ENCODE measurements at regions not wholly inside any gene's neighbourhood (a gene's known extent, or its start where the extent isn't known, plus 50 kb on each side); places are given as distances from the start of the nearest gene placed in this dataset.

DNA sequence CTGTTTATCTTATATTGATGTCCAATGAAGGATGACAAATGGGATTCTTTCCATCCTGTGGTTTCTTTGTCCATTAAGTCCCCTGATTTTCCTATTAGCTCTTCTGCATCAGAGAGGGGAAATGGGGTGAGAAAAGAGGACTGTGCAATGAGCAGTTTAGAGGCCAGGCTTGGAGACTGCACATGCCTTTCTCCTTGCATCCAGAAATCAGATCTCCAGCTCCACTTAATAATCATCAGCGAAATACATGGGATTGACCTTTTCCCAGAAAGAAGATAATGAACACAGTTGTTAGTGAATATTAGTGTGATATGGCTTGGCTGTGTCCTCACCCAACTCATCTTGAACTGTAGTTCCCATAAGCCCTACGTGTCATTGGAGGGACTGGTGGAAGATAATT, 697.4 kb downstream of the CBLN2 start:
- Histone ChIP-seq H4K91ac (ENCODE audit: low read depth, low read length) (no peak overlapping the region), H3K27me3 (ENCODE audit: insufficient read depth, low read length) (no peaks in the 10 kb centered on the region), H2AFZ (ENCODE audit: insufficient read depth, low read length, poor library complexity) (no peak overlapping the region), H3K4me3 (ENCODE audit: low read depth, low read length) (no peak overlapping the region), H2AK5ac (ENCODE audit: low read length) (no peak overlapping the region), H2BK12ac (ENCODE audit: low read length) (no peak overlapping the region), H3K4me2 (ENCODE audit: low read length) (no peak overlapping the region), H3K9ac (ENCODE audit: low read length) (no peak overlapping the region), H3K27ac (ENCODE audit: low read depth, low read length) (no peak overlapping the region), H4K12ac (ENCODE audit: low read depth, low read length) (no peak overlapping the region), H3K4ac (ENCODE audit: low read depth, low read length) (no peak overlapping the region), H3K14ac (ENCODE audit: low read length) (no peak overlapping the region), H3K79me2 (ENCODE audit: control insufficient read depth, insufficient read depth, low read length, poor library complexity) (no peaks in the 10 kb centered on the region), H3K9me3 (ENCODE audit: insufficient read depth, low read depth, low read length) (peaks cover 3% of the 10 kb centered on the region), H3K36me3 (ENCODE audit: control insufficient read depth in 1 of 2, insufficient read depth in 2 of 2, low read length in 2 of 2) (no peaks in the 10 kb centered on the region), H3K18ac (ENCODE audit: low read length) (no peak overlapping the region), H4K8ac (ENCODE audit: low read depth, low read length) (no peak overlapping the region), H3K23ac (ENCODE audit: low read length) (no peak overlapping the region), H3K4me1 (ENCODE audit: control insufficient read depth in 1 of 2, insufficient read depth in 2 of 2, low read length in 2 of 2) (no peaks in the 10 kb centered on the region), H2BK5ac (ENCODE audit: low read depth, low read length, poor library complexity) (no peak overlapping the region), H2BK120ac (ENCODE audit: insufficient read depth, low read length, poor library complexity) (no peak overlapping the region), H3K79me1 (ENCODE audit: low read length) (no peaks in the 10 kb centered on the region)
- no CpG with 5 or more reads among the region's 2 CpGs for WGBS (ENCODE audit: extremely low coverage, insufficient coverage, insufficient read length)
- no peak for DNase-seq

DNA sequence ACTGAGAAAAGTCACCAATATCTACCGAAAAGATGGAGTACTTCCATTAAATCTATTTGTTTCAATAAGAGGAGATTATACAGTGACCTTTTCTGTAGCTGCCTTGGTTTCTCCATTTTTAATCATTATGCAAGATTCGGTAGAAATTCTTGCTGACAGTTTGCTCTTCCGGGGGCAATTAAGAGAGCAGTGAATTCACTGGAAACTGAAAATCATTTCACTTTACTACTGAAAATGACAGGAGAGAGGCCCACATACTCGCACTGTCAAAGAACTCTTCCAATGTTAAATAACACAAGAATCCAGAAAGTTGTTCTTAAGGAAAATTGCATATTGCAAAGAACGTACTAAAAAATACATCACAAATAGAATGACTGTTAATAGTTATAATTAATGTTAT, 699.3 kb downstream of the CBLN2 start:
- Histone ChIP-seq H2BK12ac (ENCODE audit: low read length) (no peak overlapping the region), H3K23ac (ENCODE audit: low read length) (no peak overlapping the region), H4K12ac (ENCODE audit: low read depth, low read length) (no peak overlapping the region), H3K4me3 (ENCODE audit: low read depth, low read length) (no peak overlapping the region), H3K27me3 (ENCODE audit: insufficient read depth, low read length) (no peaks in the 10 kb centered on the region), H3K79me2 (ENCODE audit: control insufficient read depth, insufficient read depth, low read length, poor library complexity) (no peaks in the 10 kb centered on the region), H4K91ac (ENCODE audit: low read depth, low read length) (no peak overlapping the region), H2AK5ac (ENCODE audit: low read length) (no peak overlapping the region), H4K8ac (ENCODE audit: low read depth, low read length) (no peak overlapping the region), H3K27ac (ENCODE audit: low read depth, low read length) (no peak overlapping the region), H3K36me3 (ENCODE audit: control insufficient read depth in 1 of 2, insufficient read depth in 2 of 2, low read length in 2 of 2) (no peaks in the 10 kb centered on the region), H2AFZ (ENCODE audit: insufficient read depth, low read length, poor library complexity) (no peak overlapping the region), H3K79me1 (ENCODE audit: low read length) (no peaks in the 10 kb centered on the region), H3K4me1 (ENCODE audit: control insufficient read depth in 1 of 2, insufficient read depth in 2 of 2, low read length in 2 of 2) (no peaks in the 10 kb centered on the region), H2BK120ac (ENCODE audit: insufficient read depth, low read length, poor library complexity) (no peak overlapping the region), H3K18ac (ENCODE audit: low read length) (no peak overlapping the region), H3K4me2 (ENCODE audit: low read length) (no peak overlapping the region), H3K4ac (ENCODE audit: low read depth, low read length) (no peak overlapping the region), H3K9me3 (ENCODE audit: insufficient read depth, low read depth, low read length) (peaks cover 3% of the 10 kb centered on the region), H3K9ac (ENCODE audit: low read length) (no peak overlapping the region), H3K14ac (ENCODE audit: low read length) (no peak overlapping the region), H2BK5ac (ENCODE audit: low read depth, low read length, poor library complexity) (no peak overlapping the region)
- WGBS (ENCODE audit: extremely low coverage, insufficient coverage, insufficient read length) = no CpG with 5 or more reads among the region's 5 CpGs
- no peak for DNase-seq

DNA sequence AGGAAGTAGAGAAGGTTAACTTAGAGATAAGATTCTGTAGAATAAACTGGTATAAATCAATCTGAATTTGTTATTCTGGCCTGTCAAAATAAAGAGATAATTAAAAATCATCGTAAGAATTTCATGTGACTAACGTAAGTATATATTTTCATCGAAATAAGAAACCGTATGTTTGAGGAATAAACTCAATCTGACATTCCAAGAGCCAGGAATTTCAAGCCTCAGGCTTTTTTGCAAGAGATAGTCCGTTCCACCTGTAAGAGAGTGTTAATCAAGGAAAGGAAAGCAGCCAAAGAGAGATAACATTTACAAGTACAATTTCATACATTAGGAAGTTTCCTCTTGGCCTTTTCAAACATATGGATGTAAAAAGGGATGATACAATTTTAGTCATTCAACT, 701.5 kb downstream of the CBLN2 start:
- Histone ChIP-seq H3K27me3 (ENCODE audit: insufficient read depth, low read length) (no peaks in the 10 kb centered on the region), H3K79me1 (ENCODE audit: low read length) (no peaks in the 10 kb centered on the region), H4K12ac (ENCODE audit: low read depth, low read length) (no peak overlapping the region), H3K18ac (ENCODE audit: low read length) (no peak overlapping the region), H3K4me3 (ENCODE audit: low read depth, low read length) (no peak overlapping the region), H2BK12ac (ENCODE audit: low read length) (no peak overlapping the region), H2BK120ac (ENCODE audit: insufficient read depth, low read length, poor library complexity) (no peak overlapping the region), H4K8ac (ENCODE audit: low read depth, low read length) (no peak overlapping the region), H3K9ac (ENCODE audit: low read length) (no peak overlapping the region), H3K27ac (ENCODE audit: low read depth, low read length) (no peak overlapping the region), H2AK5ac (ENCODE audit: low read length) (no peak overlapping the region), H3K36me3 (ENCODE audit: control insufficient read depth in 1 of 2, insufficient read depth in 2 of 2, low read length in 2 of 2) (no peaks in the 10 kb centered on the region), H3K9me3 (ENCODE audit: insufficient read depth, low read depth, low read length) (no peaks in the 10 kb centered on the region), H3K23ac (ENCODE audit: low read length) (no peak overlapping the region), H2BK5ac (ENCODE audit: low read depth, low read length, poor library complexity) (no peak overlapping the region), H3K4ac (ENCODE audit: low read depth, low read length) (no peak overlapping the region), H3K4me1 (ENCODE audit: control insufficient read depth in 1 of 2, insufficient read depth in 2 of 2, low read length in 2 of 2) (no peaks in the 10 kb centered on the region), H4K91ac (ENCODE audit: low read depth, low read length) (no peak overlapping the region), H2AFZ (ENCODE audit: insufficient read depth, low read length, poor library complexity) (no peak overlapping the region), H3K4me2 (ENCODE audit: low read length) (no peak overlapping the region), H3K79me2 (ENCODE audit: control insufficient read depth, insufficient read depth, low read length, poor library complexity) (no peaks in the 10 kb centered on the region), H3K14ac (ENCODE audit: low read length) (no peak overlapping the region)
- no peak for DNase-seq
- WGBS (ENCODE audit: extremely low coverage, insufficient coverage, insufficient read length) = no CpG with 5 or more reads among the region's 5 CpGs

DNA sequence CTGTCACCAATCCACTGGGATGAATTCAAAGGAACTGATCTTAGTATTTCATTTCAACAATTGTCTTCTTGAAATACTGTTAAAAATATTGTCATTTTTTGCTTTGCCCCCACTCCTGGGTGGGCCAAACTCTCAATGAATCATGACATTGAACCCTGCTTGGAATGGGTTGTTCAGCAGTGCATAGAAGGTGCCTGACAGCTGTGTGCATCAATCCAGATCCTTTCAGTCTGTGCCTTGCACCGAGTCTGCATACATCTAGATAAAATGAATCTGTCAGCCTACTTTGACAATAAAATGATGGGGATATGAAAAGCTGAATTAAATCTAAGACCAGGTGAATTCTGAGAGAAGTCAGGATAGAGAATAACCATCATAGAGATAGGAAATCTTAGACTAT, 706.6 kb downstream of the CBLN2 start:
- no peak overlapping the region for H2BK5ac ChIP-seq (ENCODE audit: low read depth, low read length, poor library complexity)
- no peak overlapping the region for H2AK5ac ChIP-seq (ENCODE audit: low read length)
- H3K27me3 ChIP-seq (ENCODE audit: insufficient read depth, low read length) = no peaks in the 10 kb centered on the region
- H4K12ac ChIP-seq (ENCODE audit: low read depth, low read length) = no peak overlapping the region
- H3K14ac ChIP-seq (ENCODE audit: low read length) = no peak overlapping the region
- no peak overlapping the region for H3K23ac ChIP-seq (ENCODE audit: low read length)
- H3K9ac ChIP-seq (ENCODE audit: low read length) = no peak overlapping the region
- no peaks in the 10 kb centered on the region for H3K36me3 ChIP-seq (ENCODE audit: control insufficient read depth in 1 of 2, insufficient read depth in 2 of 2, low read length in 2 of 2)
- H3K79me1 ChIP-seq (ENCODE audit: low read length) = no peaks in the 10 kb centered on the region
- H3K27ac ChIP-seq (ENCODE audit: low read depth, low read length) = no peak overlapping the region
- no peak overlapping the region for H2AFZ ChIP-seq (ENCODE audit: insufficient read depth, low read length, poor library complexity)
- no peak overlapping the region for H3K4me2 ChIP-seq (ENCODE audit: low read length)
- no peaks in the 10 kb centered on the region for H3K4me1 ChIP-seq (ENCODE audit: control insufficient read depth in 1 of 2, insufficient read depth in 2 of 2, low read length in 2 of 2)
- no peaks in the 10 kb centered on the region for H3K79me2 ChIP-seq (ENCODE audit: control insufficient read depth, insufficient read depth, low read length, poor library complexity)
- H3K4me3 ChIP-seq (ENCODE audit: low read depth, low read length) = no peak overlapping the region
- DNase-seq = no peak
- H4K8ac ChIP-seq (ENCODE audit: low read depth, low read length) = no peak overlapping the region
- WGBS (ENCODE audit: extremely low coverage, insufficient coverage, insufficient read length) = no CpG with 5 or more reads among the region's 1 CpG
- H2BK120ac ChIP-seq (ENCODE audit: insufficient read depth, low read length, poor library complexity) = no peak overlapping the region
- no peak overlapping the region for H4K91ac ChIP-seq (ENCODE audit: low read depth, low read length)
- no peak overlapping the region for H2BK12ac ChIP-seq (ENCODE audit: low read length)
- no peaks in the 10 kb centered on the region for H3K9me3 ChIP-seq (ENCODE audit: insufficient read depth, low read depth, low read length)
- H3K4ac ChIP-seq (ENCODE audit: low read depth, low read length) = no peak overlapping the region
- H3K18ac ChIP-seq (ENCODE audit: low read length) = no peak overlapping the region
